Globus pallidus (tissue), 1 donor: ENCODE measurements at regions not wholly inside any gene's neighbourhood (a gene's known extent, or its start where the extent isn't known, plus 50 kb on each side); places are given as distances from the start of the nearest gene placed in this dataset.

Experiments
- DNase-seq: peaks from one replicate; pipeline ENCODE4 v3.0.0-alpha.2; 2015; ENCODE audit warnings: low spot score

DNA sequence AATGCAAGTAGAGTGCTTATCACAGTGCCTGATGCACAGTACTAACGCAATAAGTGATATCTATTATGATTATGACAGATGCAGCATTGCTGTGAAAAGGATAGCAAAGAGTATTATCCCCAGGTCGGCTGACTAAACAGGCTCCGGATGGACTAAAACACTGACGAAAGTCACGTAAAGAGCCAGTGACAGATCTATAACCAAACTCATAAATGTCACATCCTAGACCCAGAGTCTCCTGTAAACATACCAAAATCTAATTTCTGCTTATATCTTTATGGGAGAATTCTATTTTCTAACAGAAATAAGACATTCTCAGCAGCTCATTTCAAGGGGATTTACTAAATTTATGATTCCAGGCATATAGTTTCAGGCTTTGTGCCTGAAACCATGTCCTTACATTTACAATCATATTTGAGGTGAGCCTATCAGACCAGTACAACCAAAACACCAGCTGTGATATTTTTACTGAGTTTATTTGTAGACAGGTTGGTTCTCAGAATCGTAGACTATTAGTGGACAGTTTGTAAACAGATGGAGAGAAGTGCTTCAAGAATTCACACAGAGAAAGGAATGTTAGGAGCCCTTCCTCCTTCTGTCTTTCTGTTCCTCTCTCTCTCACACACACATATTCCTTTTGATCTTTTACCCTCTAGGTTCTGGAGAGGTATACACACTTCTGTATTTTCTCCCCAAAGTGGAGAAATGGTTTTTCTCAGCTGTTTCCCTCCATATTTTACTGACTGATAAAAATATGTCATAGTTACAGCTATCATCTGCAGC, 52.4 kb upstream of the WDR26 start:
- no peak for DNase-seq

GRCh38 chr1:224488806-224489499, 54.4 kb upstream of the WDR26 start:
- DNase-seq, result no peak

DNA sequence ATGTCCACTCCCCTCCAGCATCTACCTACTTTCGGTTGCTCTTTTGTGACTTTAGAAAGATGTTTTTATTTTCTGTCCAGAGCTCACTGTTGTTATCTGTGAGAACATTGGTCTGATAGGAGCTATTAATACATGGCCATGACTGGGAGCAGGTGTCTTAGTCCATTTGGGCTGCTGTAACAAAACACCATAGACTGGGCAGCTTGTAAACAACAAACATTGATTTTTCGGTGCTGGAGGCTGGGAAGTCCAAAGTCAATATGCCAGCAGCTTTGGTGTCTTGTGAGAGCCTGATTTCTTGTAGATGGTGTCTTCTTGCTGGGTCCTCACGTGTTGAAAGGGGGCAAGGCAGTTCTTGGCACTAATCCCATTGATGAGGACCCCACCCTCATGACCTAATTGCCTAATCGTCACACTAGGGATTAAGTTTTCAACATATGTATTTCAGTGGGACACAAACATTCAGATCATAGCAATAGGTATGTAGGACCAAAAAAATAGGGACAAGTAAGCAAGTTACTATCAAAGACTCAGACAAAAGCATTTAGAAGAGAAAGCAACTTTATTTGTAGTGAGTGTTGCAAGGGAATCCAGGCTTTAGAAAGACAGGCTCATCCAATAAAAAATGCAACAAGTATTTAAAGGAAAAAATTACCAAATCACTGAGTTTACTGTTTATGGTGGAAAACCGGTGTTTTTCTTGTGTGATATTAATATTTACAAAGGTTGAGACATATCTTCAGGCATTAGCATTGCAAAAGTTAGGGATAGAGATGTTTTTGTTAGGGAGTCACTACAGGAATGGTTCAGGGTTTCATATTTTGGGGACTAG, 55.2 kb upstream of the WDR26 start:
- DNase-seq, result no peak

DNA sequence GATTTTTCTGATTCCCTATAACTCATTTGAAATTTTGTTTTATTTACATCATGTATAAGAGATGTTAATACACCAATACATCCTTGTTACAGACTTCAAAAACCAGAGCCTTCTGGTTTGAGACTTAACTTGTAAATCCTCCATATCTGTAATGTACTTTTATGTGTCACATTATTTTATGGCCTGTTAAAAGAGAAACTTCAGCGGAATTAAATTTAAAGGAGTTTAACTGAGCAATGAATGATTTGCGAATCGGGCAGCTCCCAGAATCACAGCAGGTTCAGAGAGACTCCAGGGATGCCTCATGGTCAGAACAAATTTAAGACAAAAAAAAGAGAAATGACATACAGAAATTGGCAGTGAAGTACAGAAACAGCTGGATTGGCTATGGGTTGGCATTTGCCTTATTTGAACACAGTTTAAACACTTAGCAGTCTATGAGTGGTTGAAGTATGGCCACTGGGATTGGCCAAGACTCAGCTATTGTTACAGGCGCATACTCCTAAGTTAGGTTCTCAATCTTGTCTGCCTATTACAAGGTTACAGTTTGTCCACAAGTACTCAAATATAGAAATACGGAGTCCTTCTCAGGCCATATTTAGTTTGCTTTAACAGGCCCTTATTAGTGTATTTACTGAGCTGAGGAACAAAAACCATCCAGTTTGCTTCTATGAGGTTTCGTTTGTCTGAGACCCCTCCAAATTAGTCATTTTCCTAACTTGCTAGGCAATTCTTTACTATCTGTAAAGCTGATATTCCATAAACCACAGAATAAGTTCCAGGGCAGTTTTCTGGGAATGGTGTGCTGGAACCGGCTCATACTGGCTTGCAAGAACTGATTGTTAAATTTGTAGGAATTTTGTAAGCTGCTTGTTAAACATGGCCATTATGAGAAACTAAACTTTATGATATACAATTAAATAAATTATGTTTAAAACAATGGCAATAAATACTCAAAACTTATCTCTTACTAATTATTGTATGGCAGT, 56.2 kb upstream of the WDR26 start:
- no peak for DNase-seq

DNA sequence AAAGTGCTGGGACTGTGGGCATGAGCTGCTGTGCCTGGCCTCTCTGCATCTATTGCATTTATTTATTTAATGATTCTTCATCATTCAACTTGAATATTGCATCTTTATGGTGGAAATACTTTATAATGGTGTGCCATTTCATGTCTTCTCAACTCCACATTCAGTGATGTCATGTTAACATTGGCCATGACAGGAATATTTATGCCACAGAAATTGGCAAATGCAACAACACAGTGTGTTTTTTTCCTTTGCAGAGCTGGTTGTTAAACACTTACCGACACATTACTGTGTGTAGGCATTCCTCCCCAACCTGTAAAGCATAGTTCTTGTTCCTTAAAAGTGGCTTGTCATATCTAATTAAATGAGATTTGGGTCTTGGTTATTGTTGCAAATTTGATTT, 57.4 kb upstream of the WDR26 start:
- DNase-seq, result no peak

GRCh38 chr1:224492632-224493031, 58.0 kb upstream of the WDR26 start:
- no peak for DNase-seq

GRCh38 chr1:224493269-224493668, 58.7 kb upstream of the WDR26 start:
- no peak for DNase-seq

DNA sequence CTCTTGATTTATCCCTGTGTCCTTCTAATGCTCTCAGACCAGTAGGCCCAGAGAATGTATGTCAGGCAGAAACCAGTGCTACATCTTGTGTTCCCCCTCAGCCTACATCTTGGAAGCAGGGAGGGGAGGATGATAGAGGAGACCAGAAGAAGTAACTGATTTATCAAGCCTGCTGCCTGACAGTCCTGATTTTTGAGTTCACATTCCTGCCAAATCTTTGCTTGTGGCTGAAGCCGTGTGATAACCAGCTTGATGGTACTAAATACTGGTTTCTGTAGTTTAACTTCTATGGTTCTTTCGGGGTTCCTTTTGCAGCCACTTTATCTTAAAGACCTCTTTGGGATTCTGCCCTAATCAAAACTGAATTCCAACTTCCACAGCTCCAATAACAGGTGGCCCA, 59.7 kb upstream of the WDR26 start:
- DNase-seq, result no peak

DNA sequence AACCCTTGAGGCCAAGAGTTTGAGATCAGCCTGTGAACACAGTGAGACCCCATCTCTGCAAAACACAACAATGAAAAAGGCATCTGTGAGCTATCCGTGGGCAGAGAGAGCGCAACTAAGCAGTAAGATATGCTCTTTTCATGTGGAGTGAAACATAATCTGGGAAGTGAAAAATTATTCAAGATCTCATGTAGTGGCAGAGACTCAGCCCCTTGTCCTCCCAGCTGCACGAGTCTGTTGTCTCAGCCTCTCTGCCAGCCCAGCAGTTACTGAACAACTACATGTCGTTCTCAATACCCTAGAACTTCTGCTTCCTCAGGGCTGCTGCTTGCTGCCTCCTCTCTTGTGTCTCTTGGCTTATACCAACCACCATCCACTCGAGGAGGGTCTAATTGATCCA, 61.3 kb upstream of the WDR26 start:
- DNase-seq, result no peak

DNA sequence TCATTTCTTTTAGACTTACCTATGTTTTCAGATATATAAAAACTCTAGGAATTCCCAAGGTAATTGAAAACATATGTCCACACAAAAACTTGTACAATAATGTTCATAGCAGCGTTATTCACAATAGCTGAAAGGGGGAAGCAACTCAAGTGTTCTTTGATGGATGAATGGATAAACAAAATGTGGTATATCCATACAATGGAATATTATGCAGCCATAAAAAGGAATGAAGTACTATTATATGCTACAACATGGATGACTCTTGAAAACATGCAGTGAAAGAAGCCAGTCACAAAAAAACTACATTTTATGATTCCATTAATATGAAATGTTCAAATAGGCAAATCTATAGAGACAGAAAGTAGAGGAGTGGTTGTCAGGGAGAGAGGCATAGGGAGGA, 62.2 kb upstream of the WDR26 start:
- DNase-seq, result no peak

DNA sequence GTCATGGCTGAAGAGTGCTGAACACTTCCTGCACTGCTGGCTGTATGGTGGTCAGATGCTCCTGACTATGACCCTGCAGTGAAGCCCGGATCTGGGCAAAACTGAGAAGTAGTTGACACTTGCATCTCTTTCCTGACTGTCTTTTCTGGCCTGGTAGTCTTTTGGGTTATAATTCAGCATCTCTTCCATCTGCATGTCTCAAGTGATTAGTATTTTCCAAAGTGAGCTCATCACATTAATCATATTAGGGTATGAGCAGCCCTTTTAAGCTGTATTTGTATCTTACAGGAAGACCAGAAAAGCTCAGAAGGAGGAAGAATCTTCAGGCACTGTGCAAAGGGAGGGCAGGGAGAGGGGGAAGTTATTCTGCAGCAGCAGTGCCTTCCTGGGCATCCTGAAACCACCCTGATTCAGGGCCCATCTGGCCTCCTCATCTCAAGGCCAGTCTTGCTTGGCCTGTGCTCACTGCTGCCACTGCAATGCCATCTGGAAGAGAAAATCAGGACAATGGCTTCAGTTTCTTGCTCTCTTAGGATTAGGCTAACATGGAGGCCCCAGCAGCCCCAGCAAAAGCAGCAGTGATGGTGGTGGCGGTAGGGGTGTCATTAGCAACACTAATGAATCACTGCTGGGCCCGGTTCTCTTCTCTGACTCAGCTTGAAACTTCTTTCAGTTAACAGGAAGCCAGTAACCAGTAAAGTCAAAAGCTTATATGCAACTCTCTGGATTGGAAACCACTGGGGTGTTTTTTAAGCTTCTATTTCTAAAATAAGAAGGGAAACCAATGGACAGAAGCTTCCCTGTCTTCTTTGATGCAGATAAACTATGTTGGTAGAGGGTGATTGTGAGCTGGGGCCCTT, 63.3 kb upstream of the WDR26 start:
- peak; percentile 39 for DNase-seq

DNA sequence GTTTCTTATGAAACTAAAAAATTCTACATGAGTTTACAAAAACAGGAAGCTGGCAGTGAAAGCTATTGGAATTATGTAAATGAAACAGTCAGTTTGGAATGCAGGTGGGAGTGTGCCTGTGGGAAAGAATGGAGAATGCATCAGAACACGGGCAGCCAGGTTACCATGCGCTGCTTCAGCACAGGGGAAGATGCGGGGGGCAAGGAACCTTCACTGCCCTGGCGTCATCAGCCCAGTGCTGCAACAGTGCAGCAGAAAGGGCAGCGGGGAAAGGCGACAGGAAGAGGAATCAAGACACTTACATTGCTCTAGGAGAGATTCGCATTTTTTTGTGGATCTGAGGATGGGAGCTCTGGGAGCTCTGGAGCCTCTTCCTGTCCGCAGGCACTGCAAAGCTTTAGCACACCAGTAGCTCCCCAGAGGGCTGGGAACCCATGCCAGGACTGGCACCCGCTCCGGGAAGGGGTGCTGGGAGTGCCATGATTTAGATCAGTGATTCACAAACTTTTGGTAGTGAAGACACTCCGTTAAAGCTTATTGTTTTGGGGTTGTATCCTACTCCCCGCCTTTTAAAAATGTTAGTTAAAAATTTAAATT, 64.1 kb upstream of the WDR26 start:
- DNase-seq, result no peak

GRCh38 chr1:224499204-224499603, 64.6 kb upstream of the WDR26 start:
- DNase-seq, result no peak

DNA sequence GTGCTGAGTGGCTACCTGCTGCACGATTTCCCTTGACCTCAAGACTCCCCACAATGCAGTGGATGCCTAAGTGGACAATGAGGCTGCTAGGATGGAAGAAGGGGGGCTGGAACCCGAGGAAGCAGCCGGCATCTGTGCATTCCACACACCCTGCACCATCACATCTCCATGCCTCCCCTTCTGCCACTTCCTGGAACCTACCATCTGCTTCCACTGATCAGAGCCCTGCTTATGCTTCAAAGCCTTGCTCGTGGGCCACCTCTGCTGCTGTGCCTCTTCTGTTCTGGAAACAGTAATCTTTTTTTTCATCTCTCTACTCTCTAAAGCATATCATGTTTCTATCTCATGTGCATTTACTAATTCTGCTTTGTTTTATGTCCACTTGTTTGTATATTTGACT, 66.2 kb upstream of the WDR26 start:
- DNase-seq, result no peak

GRCh38 chr1:224501836-224502235, 67.2 kb upstream of the WDR26 start:
- no peak for DNase-seq

DNA sequence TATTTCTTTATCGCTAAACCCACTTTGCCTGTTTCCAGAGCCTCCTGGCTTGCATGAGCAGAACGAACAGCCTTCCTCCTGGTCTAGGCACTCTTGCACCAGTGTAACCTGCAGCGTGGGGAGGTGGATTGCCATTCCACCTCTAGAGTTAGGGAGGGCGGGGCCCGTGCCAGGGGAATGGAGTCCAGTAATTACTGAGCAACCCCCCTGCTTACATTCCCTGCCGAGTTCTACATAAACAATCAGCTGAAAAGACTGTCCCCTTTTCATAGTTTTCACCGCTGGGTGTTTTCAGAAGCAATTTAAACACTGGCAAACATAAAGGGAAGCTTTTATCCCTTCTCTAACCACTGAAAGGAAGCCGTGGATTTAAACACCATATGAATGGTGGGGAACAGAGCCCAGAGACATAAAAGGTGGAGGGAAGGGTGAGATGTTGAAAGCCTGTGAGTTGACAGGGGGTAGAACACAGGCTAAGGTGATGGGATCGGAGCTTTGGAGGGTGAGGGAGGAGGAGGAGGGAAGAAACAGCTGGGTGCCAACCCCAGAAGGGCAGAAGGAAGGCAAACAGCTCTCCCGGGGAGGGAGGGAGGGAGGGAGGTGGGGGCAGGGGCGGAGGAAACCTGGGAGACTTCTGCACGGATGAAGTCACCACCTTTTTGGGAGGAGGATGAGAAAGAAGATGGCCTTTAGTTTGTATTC, 68.0 kb upstream of the WDR26 start:
- no peak for DNase-seq

- peak; percentile 67 for DNase-seq
Measured at GRCh38 chr1:224503161-224504118, 68.8 kb upstream of the WDR26 start.

GRCh38 chr1:224504297-224505041, 69.9 kb upstream of the WDR26 start:
- DNase-seq, result no peak
